Astrocyte (in vitro differentiated cells and primary cell): ENCODE measurements at regions not wholly inside any gene's neighbourhood (a gene's known extent, or its start where the extent isn't known, plus 50 kb on each side); places are given as distances from the start of the nearest gene placed in this dataset.
A peak's percentile ranks its signal among the peaks of the same experiment; 100 is the strongest.

Experiments used
- DNase-seq: peaks from one replicate; pipeline ENCODE4 v3.0.0-alpha.2; 2010; ENCODE audit warnings: low read depth
- FAIRE-seq: peaks from 2 replicates; lab custom pipeline; 2011; peaks lifted over from hg19 to GRCh38; lab: Jason Lieb, UNC
- H2AFZ ChIP-seq: 2 replicates; pipeline ENCODE4 v1.6.0; 2012; ENCODE audit warnings: low read depth, low read length, inconsistent platforms
- H3K27ac ChIP-seq: 2 replicates; pipeline ENCODE4 v1.5.1; 2011; ENCODE audit warnings: low read depth, low read length, inconsistent platforms
- H3K27me3 ChIP-seq: 2 replicates; pipeline ENCODE4 v1.6.0; 2011; ENCODE audit warnings: low read length, inconsistent platforms; ENCODE audit not compliant: insufficient read depth
- H3K36me3 ChIP-seq: 2 replicates; pipeline ENCODE4 v1.5.1; 2011; ENCODE audit warnings: low read length, inconsistent platforms; ENCODE audit not compliant: insufficient read depth
- H3K4me1 ChIP-seq: 2 replicates; pipeline ENCODE4 v1.5.1; 2011; ENCODE audit warnings: low read length, inconsistent platforms; ENCODE audit not compliant: insufficient read depth
- H3K4me2 ChIP-seq: 2 replicates; pipeline ENCODE4 v1.6.0; 2012; ENCODE audit warnings: low read length, inconsistent platforms
- H3K4me3 ChIP-seq: 2 replicates; pipeline ENCODE4 v1.5.1; 2011; ENCODE audit warnings: low read depth, mild to moderate bottlenecking, low read length, inconsistent platforms; ENCODE audit not compliant: insufficient read depth
- H3K79me2 ChIP-seq: 2 replicates; pipeline ENCODE4 v1.6.0; 2012; ENCODE audit warnings: mild to moderate bottlenecking, low read length, inconsistent platforms; ENCODE audit not compliant: insufficient read depth
- H3K9ac ChIP-seq: 2 replicates; pipeline ENCODE4 v1.6.0; 2012; ENCODE audit warnings: mild to moderate bottlenecking, low read length, inconsistent platforms
- H3K9me3 ChIP-seq: 2 replicates; pipeline ENCODE4 v1.5.1; 2012; ENCODE audit warnings: low read depth, mild to moderate bottlenecking, low read length, inconsistent platforms; ENCODE audit not compliant: insufficient read depth
- H4K20me1 ChIP-seq: 2 replicates; pipeline ENCODE4 v1.6.0; 2012; ENCODE audit warnings: low read length, inconsistent platforms; ENCODE audit not compliant: insufficient read depth
- H3K27ac Mint-ChIP-seq: one replicate; pipeline ENCODE4 v1.8.0; 2021; ENCODE audit warnings: mild to moderate bottlenecking, mixed read lengths; ENCODE audit not compliant: unreplicated experiment
- H3K27me3 Mint-ChIP-seq: one replicate; pipeline ENCODE4 v1.8.0; 2021; ENCODE audit warnings: low read depth, mixed read lengths; ENCODE audit not compliant: unreplicated experiment
- H3K36me3 Mint-ChIP-seq: one replicate; pipeline ENCODE4 v1.8.0; 2021; ENCODE audit warnings: low read depth, mixed read lengths; ENCODE audit not compliant: unreplicated experiment
- H3K4me1 Mint-ChIP-seq: one replicate; pipeline ENCODE4 v1.8.0; 2021; ENCODE audit warnings: low read depth, mixed read lengths; ENCODE audit not compliant: unreplicated experiment
- H3K4me3 Mint-ChIP-seq: one replicate; pipeline ENCODE4 v1.8.0; 2021; ENCODE audit warnings: mild to moderate bottlenecking, moderate library complexity, mixed read lengths; ENCODE audit not compliant: unreplicated experiment
- H3K9me3 Mint-ChIP-seq: one replicate; pipeline ENCODE4 v1.8.0; 2021; ENCODE audit warnings: mild to moderate bottlenecking, mixed read lengths; ENCODE audit not compliant: unreplicated experiment
- EZH2 ChIP-seq: IDR thresholded peaks from 2 replicates; pipeline ENCODE4 v1.6.1; 2012; ENCODE audit warnings: mild to moderate bottlenecking, low read length, inconsistent platforms; ENCODE audit not compliant: insufficient read depth
- TF ChIP-seq, protein P1 (sequence below): IDR thresholded peaks from 2 replicates; pipeline ENCODE4 v1.5.1; 2011; ENCODE audit warnings: low read depth, mild to moderate bottlenecking, inconsistent platforms, low read length, moderate library complexity; ENCODE audit not compliant: insufficient read depth

DNA sequence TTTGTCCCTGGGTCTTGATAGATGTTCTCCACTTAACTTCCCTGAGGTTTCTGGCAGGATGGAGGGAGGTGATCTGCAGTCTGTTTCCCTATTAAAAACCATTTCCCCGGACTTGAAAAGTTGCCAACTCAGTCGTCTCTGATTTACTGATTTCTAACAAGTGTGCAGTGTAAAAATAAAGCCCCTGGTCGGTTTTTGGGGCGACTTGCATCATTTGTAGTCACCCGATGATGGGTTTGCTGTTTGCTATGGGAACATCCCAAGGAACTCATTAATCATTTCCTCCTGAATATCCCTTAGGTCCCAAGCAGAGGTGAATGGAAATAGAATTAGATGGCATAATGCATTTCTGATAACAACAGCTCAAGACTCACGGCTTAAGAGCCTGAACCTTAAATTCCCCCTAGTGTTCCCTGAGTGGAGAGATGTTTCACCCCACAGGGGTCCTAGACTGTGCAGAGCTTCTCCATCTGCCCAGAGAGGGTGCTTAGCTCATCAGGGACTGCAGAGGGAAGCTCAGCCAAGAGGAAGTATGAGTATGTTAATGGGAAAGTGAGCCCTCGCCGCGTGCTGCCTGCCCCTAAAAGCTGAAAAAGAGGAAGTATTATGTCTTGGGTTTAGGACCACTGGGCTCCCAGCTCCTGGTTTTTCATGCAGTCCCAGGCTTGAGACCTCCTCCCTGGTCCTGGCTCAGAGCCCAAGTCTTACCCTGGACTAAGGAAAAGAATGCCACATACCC, 115.1 kb upstream of the DAP start:
- H3K4me1 Mint-ChIP-seq, result peaks cover 14% of the 10 kb centered on the region
- H3K27me3 ChIP-seq, result peaks cover 1% of the 10 kb centered on the region
- no peak overlapping the region for H3K27ac Mint-ChIP-seq
- no peaks in the 10 kb centered on the region for H3K36me3 Mint-ChIP-seq
- H4K20me1 ChIP-seq, result no peaks in the 10 kb centered on the region
- no peak for DNase-seq
- H3K4me2 ChIP-seq, result no peak overlapping the region
- no peak overlapping the region for H3K4me3 ChIP-seq
- no peak for TF ChIP-seq EZH2
- TF ChIP-seq, protein P1, sequence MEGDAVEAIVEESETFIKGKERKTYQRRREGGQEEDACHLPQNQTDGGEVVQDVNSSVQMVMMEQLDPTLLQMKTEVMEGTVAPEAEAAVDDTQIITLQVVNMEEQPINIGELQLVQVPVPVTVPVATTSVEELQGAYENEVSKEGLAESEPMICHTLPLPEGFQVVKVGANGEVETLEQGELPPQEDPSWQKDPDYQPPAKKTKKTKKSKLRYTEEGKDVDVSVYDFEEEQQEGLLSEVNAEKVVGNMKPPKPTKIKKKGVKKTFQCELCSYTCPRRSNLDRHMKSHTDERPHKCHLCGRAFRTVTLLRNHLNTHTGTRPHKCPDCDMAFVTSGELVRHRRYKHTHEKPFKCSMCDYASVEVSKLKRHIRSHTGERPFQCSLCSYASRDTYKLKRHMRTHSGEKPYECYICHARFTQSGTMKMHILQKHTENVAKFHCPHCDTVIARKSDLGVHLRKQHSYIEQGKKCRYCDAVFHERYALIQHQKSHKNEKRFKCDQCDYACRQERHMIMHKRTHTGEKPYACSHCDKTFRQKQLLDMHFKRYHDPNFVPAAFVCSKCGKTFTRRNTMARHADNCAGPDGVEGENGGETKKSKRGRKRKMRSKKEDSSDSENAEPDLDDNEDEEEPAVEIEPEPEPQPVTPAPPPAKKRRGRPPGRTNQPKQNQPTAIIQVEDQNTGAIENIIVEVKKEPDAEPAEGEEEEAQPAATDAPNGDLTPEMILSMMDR, result no peak
- no peak overlapping the region for H3K4me3 Mint-ChIP-seq
- no peaks in the 10 kb centered on the region for H3K79me2 ChIP-seq
- peaks cover 9% of the 10 kb centered on the region for H3K27me3 Mint-ChIP-seq
- H3K9ac ChIP-seq, result no peak overlapping the region
- H3K4me1 ChIP-seq, result peaks cover 15% of the 10 kb centered on the region
- H3K9me3 Mint-ChIP-seq, result peaks cover 4% of the 10 kb centered on the region
- H3K27ac ChIP-seq, result no peak overlapping the region
- H2AFZ ChIP-seq, result no peak overlapping the region
- H3K9me3 ChIP-seq, result no peaks in the 10 kb centered on the region
- no peaks in the 10 kb centered on the region for H3K36me3 ChIP-seq
- no peak for FAIRE-seq

- peaks cover 15% of the 10 kb centered on the region for H3K4me1 ChIP-seq
- H3K4me1 Mint-ChIP-seq, result peaks cover 14% of the 10 kb centered on the region
- H3K27ac ChIP-seq, result no peak overlapping the region
- no peaks in the 10 kb centered on the region for H3K27me3 ChIP-seq
- H3K36me3 Mint-ChIP-seq, result no peaks in the 10 kb centered on the region
- no peaks in the 10 kb centered on the region for H4K20me1 ChIP-seq
- no peak overlapping the region for H3K4me3 ChIP-seq
- H3K36me3 ChIP-seq, result no peaks in the 10 kb centered on the region
- DNase-seq (peak; percentile 18), FAIRE-seq (no peak)
- H3K4me3 Mint-ChIP-seq, result no peak overlapping the region
- H3K27ac Mint-ChIP-seq, result no peak overlapping the region
- peak overlapping the region; percentile 15 for H3K4me2 ChIP-seq
- TF ChIP-seq, protein P1, result no peak
- no peak for TF ChIP-seq EZH2
- no peaks in the 10 kb centered on the region for H3K79me2 ChIP-seq
- no peaks in the 10 kb centered on the region for H3K9me3 ChIP-seq
- peaks cover 13% of the 10 kb centered on the region for H3K27me3 Mint-ChIP-seq
- H3K9me3 Mint-ChIP-seq, result peaks cover 4% of the 10 kb centered on the region
- H2AFZ ChIP-seq, result no peak overlapping the region
- H3K9ac ChIP-seq, result no peak overlapping the region
These were observed 114.3 kb upstream of the DAP start for GRCh38 chr5:10875201-10875768.

GRCh38 chr5:10874541-10874940, 113.5 kb upstream of the DAP start:
- Histone ChIP-seq H2AFZ (no peak overlapping the region), H3K9ac (no peak overlapping the region), H3K4me3 (no peak overlapping the region), H3K27me3 (no peaks in the 10 kb centered on the region), H3K27ac (no peak overlapping the region), H3K79me2 (no peaks in the 10 kb centered on the region), H3K4me1 (peaks cover 15% of the 10 kb centered on the region), H3K9me3 (no peaks in the 10 kb centered on the region), H3K4me2 (no peak overlapping the region), H4K20me1 (no peaks in the 10 kb centered on the region), H3K36me3 (no peaks in the 10 kb centered on the region)
- Mint-ChIP-seq H3K4me3 (no peak overlapping the region), H3K36me3 (no peaks in the 10 kb centered on the region), H3K4me1 (peaks cover 14% of the 10 kb centered on the region), H3K27me3 (peaks cover 11% of the 10 kb centered on the region), H3K9me3 (peaks cover 3% of the 10 kb centered on the region), H3K27ac (no peak overlapping the region)
- FAIRE-seq (no peak), DNase-seq (no peak)
- TF ChIP-seq EZH2, result no peak
- TF ChIP-seq, protein P1, result no peak
